ENCODE measurements at regions not wholly inside any gene's neighbourhood (a gene's known extent, or its start where the extent isn't known, plus 50 kb on each side); places are given as distances from the start of the nearest gene placed in this dataset.

DNA sequence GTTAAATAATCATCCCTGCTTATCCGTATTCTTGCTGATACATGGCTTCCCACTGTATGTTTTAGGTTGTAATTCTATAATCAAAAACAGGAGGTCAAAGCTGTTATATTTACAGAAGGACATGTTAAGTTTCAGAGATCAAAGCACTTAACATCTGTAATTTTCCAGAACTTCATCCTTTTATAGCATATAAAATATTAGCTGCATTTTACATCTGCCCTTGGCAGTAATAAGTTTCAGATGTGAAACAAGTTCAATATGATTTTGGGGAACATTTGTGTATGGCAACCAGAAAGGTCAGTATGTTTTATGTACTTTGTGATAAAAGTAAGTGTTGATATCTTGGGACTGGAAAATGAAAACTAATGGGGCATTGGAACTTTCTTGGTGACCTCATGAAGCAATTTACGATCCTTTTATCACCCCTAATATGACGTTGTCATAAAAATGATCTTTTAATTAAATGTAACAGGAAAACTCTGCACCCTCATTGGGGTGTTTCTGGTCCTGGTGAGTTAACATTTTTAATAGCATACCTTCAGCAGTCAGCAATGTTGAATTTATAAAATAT is 449.6 kb downstream of the GPATCH2 start:
- DNase-seq (ENCODE audit: low read depth, low spot score) (no peak), ATAC-seq (no peak), FAIRE-seq (no peak)
- Histone ChIP-seq H3K4me2 (ENCODE audit: control insufficient read depth, insufficient read depth) (no peak overlapping the region), H3K4me1 (ENCODE audit: control insufficient read depth, insufficient read depth, low read length) (no peaks in the 10 kb centered on the region), H3K9ac (ENCODE audit: control insufficient read depth, insufficient read depth, low read length) (no peak overlapping the region), H4K20me1 (ENCODE audit: control insufficient read depth, insufficient read depth) (no peaks in the 10 kb centered on the region), H2AFZ (ENCODE audit: control insufficient read depth, low read depth, low read length) (no peak overlapping the region), H3K4me3 (no peak overlapping the region), H3K79me2 (ENCODE audit: control insufficient read depth, insufficient read depth, low read length) (no peaks in the 10 kb centered on the region), H3K9me3 (replicated peaks; ENCODE audit: control insufficient read depth, insufficient read depth, low read length) (no peaks in the 10 kb centered on the region), H3K27me3 (replicated peaks in 1 of 2; ENCODE audit: control insufficient read depth in 2 of 2, insufficient read depth in 2 of 2, low read length in 1 of 2) (no peaks in the 10 kb centered on the region), H3K27ac (ENCODE audit: control insufficient read depth, insufficient read depth) (no peak overlapping the region), H3K36me3 (ENCODE audit: control insufficient read depth in 2 of 2, insufficient read depth in 2 of 2, low read length in 1 of 2) (no peaks in the 10 kb centered on the region)
- BruUV-seq (replicated peaks) = no TSS peak
- ChIA-PET CTCF (no interaction called here), RAD21 (ENCODE audit: unreplicated experiment) (no interaction called here), POLR2A (no interaction called here), SMC1A (ENCODE audit: uncharacterized antibody, unreplicated experiment) (no interaction called here)
- WGBS (ENCODE audit: insufficient coverage, insufficient replicate concordance, low lambda C conversion rate, missing lambda C conversion rate) = 0% methylated on average over 3 of the region's 3 CpGs
- TF ChIP-seq RCOR1 (conservative IDR thresholded peaks at IDR 0.05; ENCODE audit: low read depth, low read length) = no peak
- no peak for TF ChIP-seq KDM1A (IDR thresholded peaks at IDR 0.05; ENCODE audit: borderline replicate concordance)
- no peak for TF ChIP-seq BRCA1 (IDR thresholded peaks at IDR 0.05; ENCODE audit: low read depth, low read length)
- no peak for TF ChIP-seq STAT3 (IDR thresholded peaks at IDR 0.05; ENCODE audit: low read depth, low read length)
- TF ChIP-seq JUND (IDR thresholded peaks at IDR 0.05; ENCODE audit: low read depth, low read length) = no peak
- no peak for TF ChIP-seq NRF1 (conservative IDR thresholded peaks at IDR 0.05; ENCODE audit: low read depth, low read length)
- in situ Hi-C loops (cut with MboI) = no loop called here
- intact Hi-C loops (cut with micrococcal nuclease; ENCODE audit: unreplicated experiment) = loop anchor here (10.0 kb wide), 1 partner anchor 64 kb away; no protein-coding TSS in a partner anchor

DNA sequence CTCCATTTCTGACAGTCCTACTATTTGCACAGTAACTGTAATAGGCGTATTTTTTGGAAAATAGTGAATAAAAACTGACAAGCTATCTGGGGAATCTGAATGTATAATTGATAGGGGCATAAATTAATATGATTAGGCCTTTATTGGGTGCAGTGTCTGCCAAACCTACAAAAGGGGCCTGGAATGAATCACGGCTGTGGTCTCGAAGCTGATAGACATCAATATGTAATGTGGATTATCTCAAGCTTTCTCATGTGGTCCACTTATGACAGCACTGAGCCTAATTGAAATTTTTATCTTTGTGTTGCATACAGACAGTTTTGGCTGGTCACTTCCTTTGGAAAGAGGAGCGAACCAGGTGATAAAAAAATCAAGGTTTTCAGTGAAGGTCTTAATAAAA is 450.4 kb downstream of the GPATCH2 start:
- intact Hi-C loops (cut with micrococcal nuclease; ENCODE audit: unreplicated experiment) = loop anchor here (10.0 kb wide), 1 partner anchor 64 kb away; no protein-coding TSS in a partner anchor
- WGBS (ENCODE audit: insufficient coverage, insufficient replicate concordance, low lambda C conversion rate, missing lambda C conversion rate) = 22% methylated on average over 4 of the region's 4 CpGs

More for the DNA sequence above, 450.4 kb downstream of the GPATCH2 start:
- no peak overlapping the region for H3K4me3 ChIP-seq
- H3K4me2 ChIP-seq (ENCODE audit: control insufficient read depth, insufficient read depth) = no peak overlapping the region
- no TSS peak for BruUV-seq (replicated peaks)
- ATAC-seq (no peak), DNase-seq (ENCODE audit: low read depth, low spot score) (no peak), FAIRE-seq (no peak)
- CTCF ChIA-PET = no interaction called here
- no peaks in the 10 kb centered on the region for H3K9me3 ChIP-seq (replicated peaks; ENCODE audit: control insufficient read depth, insufficient read depth, low read length)
- TF ChIP-seq NFXL1 (IDR thresholded peaks at IDR 0.05; ENCODE audit: borderline replicate concordance) = no peak
- in situ Hi-C loops (cut with MboI) = no loop called here
- no peaks in the 10 kb centered on the region for H3K27me3 ChIP-seq (replicated peaks in 1 of 2; ENCODE audit: control insufficient read depth in 2 of 2, insufficient read depth in 2 of 2, low read length in 1 of 2)
- H3K4me1 ChIP-seq (ENCODE audit: control insufficient read depth, insufficient read depth, low read length) = no peaks in the 10 kb centered on the region
- H3K36me3 ChIP-seq (ENCODE audit: control insufficient read depth in 2 of 2, insufficient read depth in 2 of 2, low read length in 1 of 2) = no peaks in the 10 kb centered on the region
- POLR2A ChIA-PET = no interaction called here
- H3K9ac ChIP-seq (ENCODE audit: control insufficient read depth, insufficient read depth, low read length) = no peak overlapping the region
- H4K20me1 ChIP-seq (ENCODE audit: control insufficient read depth, insufficient read depth) = no peaks in the 10 kb centered on the region
- no peak overlapping the region for H2AFZ ChIP-seq (ENCODE audit: control insufficient read depth, low read depth, low read length)
- SMC1A ChIA-PET (ENCODE audit: uncharacterized antibody, unreplicated experiment) = no interaction called here
- H3K27ac ChIP-seq (ENCODE audit: control insufficient read depth, insufficient read depth) = no peak overlapping the region
- RAD21 ChIA-PET (ENCODE audit: unreplicated experiment) = no interaction called here
- H3K79me2 ChIP-seq (ENCODE audit: control insufficient read depth, insufficient read depth, low read length) = no peaks in the 10 kb centered on the region

Data from GM12878 (cell line).